Large intestine (tissue), 3 donors: ENCODE measurements at regions not wholly inside any gene's neighbourhood (a gene's known extent, or its start where the extent isn't known, plus 50 kb on each side); places are given as distances from the start of the nearest gene placed in this dataset.
"Not testable (repeated sequence)": the region's sequence is repeated elsewhere in the genome, so short reads cannot be mapped to it uniquely, and the experiment has no call there.

Experiments used
- DNase-seq, 2 donors: peaks; one replicate each; pipeline versions ENCODE4 v3.0.0 to v3.0.0-alpha.2; 2013
- H3K27ac ChIP-seq: one replicate; pipeline ENCODE4 v1.5.1; 2013; ENCODE audit warnings: low read length
- H3K27me3 ChIP-seq: 2 replicates; pipeline ENCODE4 v1.6.1; 2013; ENCODE audit warnings: low read length; ENCODE audit not compliant: control insufficient read depth, insufficient read depth
- H3K36me3 ChIP-seq: 2 replicates; pipeline ENCODE4 v1.6.1; 2013; ENCODE audit warnings: low read length; ENCODE audit not compliant: control insufficient read depth, insufficient read depth
- H3K4me1 ChIP-seq: one replicate; pipeline ENCODE4 v1.6.1; 2013; ENCODE audit warnings: low read length; ENCODE audit not compliant: control insufficient read depth, insufficient read depth
- H3K4me3 ChIP-seq: one replicate; pipeline ENCODE4 v1.5.1; 2013; ENCODE audit warnings: low read length
- H3K9me3 ChIP-seq: one replicate; pipeline ENCODE4 v1.6.1; 2013; ENCODE audit warnings: mild to moderate bottlenecking, low read depth, low read length, moderate library complexity; ENCODE audit not compliant: control insufficient read depth
- WGBS: methylation state at CpG from one replicate; pipeline ENCODE4 v1.1.5; 2013; ENCODE audit warnings: low lambda C conversion rate; ENCODE audit not compliant: insufficient coverage; 5-methylcytosine and 5-hydroxymethylcytosine counted together

DNA sequence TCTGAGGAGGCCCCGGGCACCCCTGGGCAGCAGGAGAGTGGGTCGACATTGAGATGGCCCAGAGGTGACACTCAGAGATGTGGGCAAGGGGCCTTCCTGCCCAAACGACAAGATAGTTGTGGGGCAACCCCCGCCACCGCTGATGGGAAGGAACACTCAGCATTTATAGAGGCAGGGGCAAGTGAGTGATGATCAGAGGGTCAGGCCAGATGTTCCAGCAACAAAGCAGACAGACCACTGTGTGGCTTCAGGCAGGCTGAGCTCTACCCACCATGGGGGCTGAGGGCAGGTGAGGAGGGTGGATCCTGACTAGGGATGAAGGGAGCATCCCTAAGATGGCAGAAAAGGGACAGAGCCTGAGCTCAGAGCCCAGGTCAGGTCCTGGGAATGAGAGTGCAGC lies 362.7 kb downstream of the PTPRU start:
- no peak overlapping the region for H3K4me3 ChIP-seq
- H3K4me1 ChIP-seq = no peaks in the 10 kb centered on the region
- WGBS = no CpG with 5 or more reads among the region's 5 CpGs
- H3K36me3 ChIP-seq = no peaks in the 10 kb centered on the region
- DNase-seq = no peak
- H3K9me3 ChIP-seq = no peaks in the 10 kb centered on the region
- peaks cover 2% of the 10 kb centered on the region for H3K27me3 ChIP-seq
- no peak overlapping the region for H3K27ac ChIP-seq

DNA sequence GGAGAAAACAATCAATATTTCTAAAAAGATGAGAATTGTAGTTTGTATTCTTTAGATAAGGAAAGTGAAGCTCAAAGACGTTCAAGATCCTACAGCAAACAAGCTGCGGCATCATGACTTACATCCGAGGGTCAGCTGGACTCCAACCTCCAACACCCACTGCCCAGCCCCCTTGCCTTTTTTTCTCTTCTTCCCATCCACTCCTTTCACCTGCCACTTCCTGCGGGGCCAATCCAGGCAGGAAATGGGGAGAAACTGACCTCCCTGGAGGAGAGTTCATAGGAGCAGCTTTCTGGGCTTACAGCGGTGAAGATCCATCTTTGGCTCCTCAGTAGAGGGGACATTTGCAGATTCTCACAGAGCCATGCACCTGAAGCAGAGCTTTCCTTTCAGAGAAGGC lies 361.5 kb downstream of the PTPRU start:
- Histone ChIP-seq H3K4me1 (no peaks in the 10 kb centered on the region), H3K36me3 (no peaks in the 10 kb centered on the region)
- DNase-seq = no peak

GRCh38 chr1:29593601-29594382 lies 357.5 kb downstream of the PTPRU start:
- H3K27me3 ChIP-seq = peaks cover 5% of the 10 kb centered on the region
- WGBS = no CpG with 5 or more reads among the region's 4 CpGs
- H3K27ac ChIP-seq = no peak overlapping the region
- H3K36me3 ChIP-seq = no peaks in the 10 kb centered on the region
- no peak overlapping the region for H3K4me3 ChIP-seq
- no peak for DNase-seq
- H3K9me3 ChIP-seq = no peaks in the 10 kb centered on the region
- H3K4me1 ChIP-seq = no peaks in the 10 kb centered on the region

More for the DNA sequence above, 361.5 kb downstream of the PTPRU start:
- H3K9me3 ChIP-seq = no peaks in the 10 kb centered on the region
- no peak overlapping the region for H3K27ac ChIP-seq
- H3K27me3 ChIP-seq = peaks cover 2% of the 10 kb centered on the region
- no peak overlapping the region for H3K4me3 ChIP-seq
- no CpG with 5 or more reads among the region's 5 CpGs for WGBS

DNA sequence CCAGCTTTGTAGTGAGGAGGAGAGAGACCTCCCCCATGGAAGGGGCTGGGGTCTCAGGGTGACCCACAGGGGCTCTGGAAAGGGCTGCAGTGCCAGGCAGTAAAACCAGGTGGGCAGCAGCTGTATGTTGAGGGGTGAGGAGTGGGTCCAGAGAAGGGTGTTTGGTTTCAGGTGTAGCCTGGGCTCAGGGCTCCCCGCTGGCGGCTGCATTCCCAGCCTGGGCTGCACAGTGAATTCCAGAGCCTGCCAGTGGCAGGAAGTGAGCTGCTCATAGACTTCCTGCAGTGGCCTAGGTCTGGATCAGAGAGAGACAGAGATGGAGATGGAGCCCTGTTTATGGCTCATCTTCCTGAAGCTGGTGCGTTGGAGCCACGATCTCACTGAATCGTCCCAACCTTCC lies 356.4 kb downstream of the PTPRU start:
- no peaks in the 10 kb centered on the region for H3K4me1 ChIP-seq
- no peak for DNase-seq
- 40% methylated on average over 1 of the region's 5 CpGs for WGBS
- H3K27me3 ChIP-seq = peaks cover 3% of the 10 kb centered on the region
- H3K27ac ChIP-seq = no peak overlapping the region
- H3K9me3 ChIP-seq = no peaks in the 10 kb centered on the region
- no peak overlapping the region for H3K4me3 ChIP-seq
- H3K36me3 ChIP-seq = no peaks in the 10 kb centered on the region

GRCh38 chr1:29592261-29592615 lies 355.9 kb downstream of the PTPRU start:
- no peaks in the 10 kb centered on the region for H3K36me3 ChIP-seq
- no peak for DNase-seq
- WGBS = no CpG with 5 or more reads among the region's 6 CpGs

DNA sequence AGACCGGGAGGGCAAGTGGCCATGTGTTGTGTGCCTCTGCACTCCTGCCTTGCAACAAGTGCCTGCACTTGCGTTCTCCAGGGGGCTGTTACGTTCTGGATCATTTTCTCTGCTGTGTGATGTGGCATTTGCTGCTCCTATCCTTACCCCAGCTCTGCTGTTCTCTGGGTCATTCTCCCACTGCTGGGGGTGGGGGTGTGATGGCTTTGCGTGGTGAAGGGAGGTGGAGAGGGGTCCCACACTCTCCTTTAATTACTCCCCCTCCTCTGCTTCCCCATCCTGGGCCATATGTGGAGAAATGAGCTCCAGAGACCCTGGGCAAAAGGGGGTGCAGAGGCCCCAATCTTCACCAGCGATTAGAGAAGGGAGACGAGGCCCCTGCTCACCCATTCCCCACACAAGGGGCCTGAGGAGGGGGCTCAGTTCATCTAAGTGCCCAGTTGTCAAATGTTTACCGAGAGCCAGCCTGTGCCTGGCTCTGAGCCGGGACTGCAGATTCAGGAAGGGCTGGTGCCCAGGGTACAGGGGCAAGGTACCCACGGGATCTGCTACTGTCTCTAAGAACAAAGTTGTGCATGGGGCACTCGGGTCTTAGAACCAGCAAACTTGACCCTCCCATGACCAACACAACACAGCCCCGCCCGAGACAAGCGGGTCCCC lies 355.4 kb downstream of the PTPRU start:
- no peak overlapping the region for H3K4me3 ChIP-seq
- no peaks in the 10 kb centered on the region for H3K4me1 ChIP-seq
- H3K9me3 ChIP-seq = no peaks in the 10 kb centered on the region
- WGBS = no CpG with 5 or more reads among the region's 13 CpGs
- peaks cover 3% of the 10 kb centered on the region for H3K27me3 ChIP-seq
- no peak for DNase-seq
- no peaks in the 10 kb centered on the region for H3K36me3 ChIP-seq
- H3K27ac ChIP-seq = no peak overlapping the region

More at GRCh38 chr1:29592261-29592615, 355.9 kb downstream of the PTPRU start:
- H3K9me3 ChIP-seq = no peaks in the 10 kb centered on the region
- H3K27ac ChIP-seq = no peak overlapping the region
- H3K4me1 ChIP-seq = no peaks in the 10 kb centered on the region
- peaks cover 3% of the 10 kb centered on the region for H3K27me3 ChIP-seq
- H3K4me3 ChIP-seq = no peak overlapping the region

DNA sequence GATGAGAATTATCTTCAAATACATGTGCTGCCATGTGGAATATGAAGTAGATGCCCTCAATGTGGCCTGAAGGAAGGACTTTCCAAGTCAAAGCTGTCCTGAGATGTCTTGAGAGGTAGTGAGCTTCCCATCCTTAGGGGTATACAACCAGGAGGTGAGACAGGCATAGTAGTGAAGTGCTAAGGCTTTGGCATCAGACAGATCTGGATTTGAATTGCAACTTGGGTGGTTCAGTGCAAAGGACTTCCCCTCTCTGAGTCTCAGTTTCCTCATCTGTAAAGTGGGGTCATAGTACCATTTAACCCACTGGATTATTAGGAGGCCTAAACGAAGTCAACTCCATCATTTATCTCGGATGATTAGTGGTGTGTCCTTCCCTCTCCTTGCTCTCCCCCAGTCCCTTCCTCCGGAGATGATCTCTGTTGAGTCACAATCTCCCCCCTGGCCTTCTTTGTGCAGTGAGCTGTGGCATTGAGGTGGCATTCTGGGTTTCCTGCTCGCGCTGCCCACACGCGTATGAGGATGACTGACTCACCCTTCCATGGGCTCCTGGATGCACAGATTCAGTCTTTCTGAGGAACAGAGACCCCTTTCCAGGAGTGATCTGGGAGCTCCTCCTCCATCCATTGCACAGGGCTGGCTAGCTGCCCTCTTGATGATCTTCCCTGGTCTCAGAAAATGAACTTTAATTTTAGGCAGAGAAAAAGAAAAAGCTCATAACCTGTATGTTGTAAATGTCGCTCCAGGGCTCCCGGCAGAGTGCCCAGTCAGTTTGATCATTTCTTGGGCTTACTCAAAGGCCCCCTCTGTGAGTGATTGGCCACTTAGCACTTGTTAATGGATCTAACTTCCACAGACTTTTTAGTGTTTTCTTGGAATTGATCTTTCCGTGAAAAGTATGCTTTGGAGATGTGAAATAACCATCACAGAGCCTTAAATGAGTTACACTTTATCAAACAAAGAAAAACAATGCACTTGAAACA lies 354.6 kb downstream of the PTPRU start:
- H3K27me3 ChIP-seq = peaks cover 3% of the 10 kb centered on the region
- no peaks in the 10 kb centered on the region for H3K36me3 ChIP-seq
- no peaks in the 10 kb centered on the region for H3K9me3 ChIP-seq
- no peak overlapping the region for H3K4me3 ChIP-seq
- WGBS = no CpG with 5 or more reads among the region's 10 CpGs
- no peak for DNase-seq
- no peak overlapping the region for H3K27ac ChIP-seq
- H3K4me1 ChIP-seq = no peaks in the 10 kb centered on the region

DNA sequence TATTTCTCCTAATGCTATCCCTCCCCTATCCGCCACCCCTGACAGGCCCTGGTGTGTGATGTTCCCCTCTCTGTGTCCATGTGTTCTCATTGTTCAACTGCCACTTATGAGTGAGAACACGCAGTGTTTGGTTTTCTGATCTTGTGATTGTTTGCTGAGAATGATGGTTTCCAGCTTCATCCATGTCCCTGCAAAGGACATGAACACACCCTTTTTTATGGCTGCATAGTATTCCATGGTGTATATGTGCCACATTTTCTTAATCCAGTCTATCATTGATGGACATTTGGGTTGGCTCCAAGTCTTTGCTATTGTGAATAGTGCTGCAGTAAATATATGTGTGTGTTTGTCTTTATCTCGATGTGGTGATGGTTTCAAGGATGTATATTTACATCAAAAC lies 353.4 kb downstream of the PTPRU start:
- not testable (repeated sequence) for H3K36me3 ChIP-seq, DNase-seq, H3K27me3 ChIP-seq, H3K4me1 ChIP-seq, H3K4me3 ChIP-seq, H3K9me3 ChIP-seq, H3K27ac ChIP-seq
- no CpG with 5 or more reads among the region's 3 CpGs for WGBS

DNA sequence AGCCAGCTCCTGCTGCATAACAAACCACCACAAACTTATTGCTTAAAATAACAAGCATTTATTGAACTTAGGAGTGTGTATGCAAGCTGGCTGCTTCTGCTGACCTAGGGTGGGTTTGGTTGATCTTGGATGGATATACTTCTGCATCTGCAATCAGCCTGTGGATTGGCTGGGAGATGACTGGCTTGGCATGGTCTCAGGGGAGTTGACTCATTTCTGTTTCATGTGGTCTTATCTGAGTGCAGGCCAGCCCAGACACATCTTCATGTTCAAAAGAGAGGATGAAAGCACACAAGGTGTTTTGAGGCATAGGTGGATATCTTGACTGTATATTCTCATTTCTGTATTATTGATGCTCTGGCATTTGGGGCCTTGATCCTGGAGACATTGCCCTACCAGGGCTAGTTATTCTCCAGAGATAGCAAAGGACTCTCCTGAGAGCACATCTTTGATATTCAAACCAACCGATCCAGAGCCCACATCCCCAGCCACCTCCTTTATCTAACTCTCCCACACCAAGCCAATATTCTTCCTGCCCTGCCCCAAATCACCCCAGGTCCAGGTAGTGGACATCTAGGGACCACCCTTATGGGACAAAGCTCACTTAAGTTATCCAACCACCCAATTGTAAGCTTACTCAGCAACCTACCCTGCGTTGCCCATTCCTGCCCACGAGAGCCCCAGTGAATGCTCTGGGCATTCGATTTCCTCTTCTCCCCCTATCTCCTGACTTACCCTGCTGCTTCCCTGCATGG lies 350.8 kb downstream of the PTPRU start:
- Histone ChIP-seq H3K4me3 (no peak overlapping the region), H3K27ac (no peak overlapping the region), H3K9me3 (no peaks in the 10 kb centered on the region), H3K36me3 (no peaks in the 10 kb centered on the region), H3K4me1 (no peaks in the 10 kb centered on the region), H3K27me3 (peaks cover 3% of the 10 kb centered on the region)
- DNase-seq = no peak
- no CpG with 5 or more reads among the region's 4 CpGs for WGBS

- Histone ChIP-seq H3K36me3 (no peaks in the 10 kb centered on the region), H3K4me3 (no peak overlapping the region), H3K4me1 (no peaks in the 10 kb centered on the region), H3K9me3 (no peaks in the 10 kb centered on the region), H3K27me3 (no peaks in the 10 kb centered on the region), H3K27ac (no peak overlapping the region)
- no peak for DNase-seq
- 100% methylated on average over 1 of the region's 5 CpGs for WGBS
Measured at GRCh38 chr1:29586215-29586614, 349.9 kb downstream of the PTPRU start.
